HG03103 (cell line): ENCODE measurements at regions not wholly inside any gene's neighbourhood (a gene's known extent, or its start where the extent isn't known, plus 50 kb on each side); places are given as distances from the start of the nearest gene placed in this dataset.

Source experiments
- ATAC-seq: cut with Tn5 transposase; IDR thresholded peaks from one replicate; pipeline ENCODE4 v1.9.1; 2021; ENCODE audit warnings: low read depth; ENCODE audit not compliant: unreplicated experiment

- no peak for ATAC-seq
Observed at GRCh38 chr5:152844713-152845112, 439.6 kb upstream of the NMUR2 start.

GRCh38 chr5:152853361-152853760, 448.3 kb upstream of the NMUR2 start:
- no peak for ATAC-seq

- ATAC-seq = no peak
Observed at GRCh38 chr5:152855441-152855840, 450.4 kb upstream of the NMUR2 start.

GRCh38 chr5:152861231-152861630, 456.2 kb upstream of the NMUR2 start:
- no peak for ATAC-seq

GRCh38 chr5:152864447-152864846, 459.4 kb upstream of the NMUR2 start:
- ATAC-seq = no peak

GRCh38 chr5:152864991-152865390, 459.9 kb upstream of the NMUR2 start:
- ATAC-seq = no peak

GRCh38 chr5:152869971-152870370, 464.9 kb upstream of the NMUR2 start:
- no peak for ATAC-seq

- no peak for ATAC-seq
Observed at GRCh38 chr5:152882621-152883020, 477.5 kb upstream of the NMUR2 start.

- ATAC-seq = no peak
Observed at GRCh38 chr5:152883066-152883775, 478.1 kb upstream of the NMUR2 start.

GRCh38 chr5:152884006-152884405, 478.9 kb upstream of the NMUR2 start:
- ATAC-seq = no peak

- ATAC-seq = no peak
Observed at GRCh38 chr5:152900332-152900731, 495.3 kb upstream of the NMUR2 start.

- no peak for ATAC-seq
Observed at GRCh38 chr5:152901754-152902153, 496.7 kb upstream of the NMUR2 start.

- no peak for ATAC-seq
Observed at GRCh38 chr5:152905286-152905685, 500.2 kb upstream of the NMUR2 start.

GRCh38 chr5:152907488-152908245, 502.6 kb upstream of the NMUR2 start:
- ATAC-seq = no peak

- no peak for ATAC-seq
Observed at GRCh38 chr5:152912924-152913323, 507.8 kb upstream of the NMUR2 start.

- ATAC-seq = no peak
Observed at GRCh38 chr5:152932621-152933020, 527.5 kb upstream of the NMUR2 start.

GRCh38 chr5:152933056-152933455, 528.0 kb upstream of the NMUR2 start:
- ATAC-seq = no peak

GRCh38 chr5:152938630-152939029, 533.6 kb upstream of the NMUR2 start:
- ATAC-seq = no peak

- ATAC-seq = no peak
Observed at GRCh38 chr5:152942633-152943336, 537.7 kb upstream of the NMUR2 start.

- ATAC-seq = no peak
Observed at GRCh38 chr5:152953788-152954483, 536.5 kb upstream of the GRIA1 start.
